Stimulated activated CD8-positive, alpha-beta memory T cell treated with anti-CD3 and anti-CD28 coated beads, Interleukin-12 subunit alpha, Interleukin-12 subunit beta, amount 100 ng/mL, for 1 hour (primary cell): ENCODE measurements at regions not wholly inside any gene's neighbourhood (a gene's known extent, or its start where the extent isn't known, plus 50 kb on each side); places are given as distances from the start of the nearest gene placed in this dataset.

Source experiments
- DNase-seq: peaks from one replicate; pipeline ENCODE4 v3.0.0-alpha.2; 2020; ENCODE audit warnings: low read depth

GRCh38 chr10:10462151-10462941 is 555.3 kb upstream of the CELF2 start:
- no peak for DNase-seq

- no peak for DNase-seq
Measured at GRCh38 chr10:10471758-10472157, 545.9 kb upstream of the CELF2 start.

GRCh38 chr10:10475812-10476211 is 541.9 kb upstream of the CELF2 start:
- no peak for DNase-seq

- no peak for DNase-seq
Measured at GRCh38 chr10:10477844-10478243, 539.8 kb upstream of the CELF2 start.

- DNase-seq, result no peak
Measured at GRCh38 chr10:10479465-10479864, 538.2 kb upstream of the CELF2 start.

GRCh38 chr10:10482613-10483012 is 535.1 kb upstream of the CELF2 start:
- no peak for DNase-seq

GRCh38 chr10:10489076-10489475 is 528.6 kb upstream of the CELF2 start:
- no peak for DNase-seq

GRCh38 chr10:10489805-10490571 is 527.7 kb upstream of the CELF2 start:
- DNase-seq, result no peak

GRCh38 chr10:10490581-10490980 is 527.1 kb upstream of the CELF2 start:
- DNase-seq, result no peak

- no peak for DNase-seq
Measured at GRCh38 chr10:10492420-10492819, 525.3 kb upstream of the CELF2 start.

- DNase-seq, result no peak
Measured at GRCh38 chr10:10493833-10494232, 523.8 kb upstream of the CELF2 start.

GRCh38 chr10:10497245-10497644 is 520.4 kb upstream of the CELF2 start:
- DNase-seq, result no peak

GRCh38 chr10:10498781-10499180 is 518.9 kb upstream of the CELF2 start:
- DNase-seq, result no peak

GRCh38 chr10:10499839-10500238 is 517.8 kb upstream of the CELF2 start:
- no peak for DNase-seq

- no peak for DNase-seq
Measured at GRCh38 chr10:10500937-10501336, 516.7 kb upstream of the CELF2 start.

- DNase-seq, result no peak
Measured at GRCh38 chr10:10503772-10504171, 513.9 kb upstream of the CELF2 start.

- DNase-seq, result no peak
Measured at GRCh38 chr10:10508211-10508610, 509.5 kb upstream of the CELF2 start.

GRCh38 chr10:10510179-10510578 is 507.5 kb upstream of the CELF2 start:
- DNase-seq, result no peak

GRCh38 chr10:10513067-10513466 is 504.6 kb upstream of the CELF2 start:
- DNase-seq, result no peak

GRCh38 chr10:10513898-10514297 is 503.8 kb upstream of the CELF2 start:
- DNase-seq, result no peak

- DNase-seq, result no peak
Measured at GRCh38 chr10:10514797-10515196, 502.9 kb upstream of the CELF2 start.

GRCh38 chr10:10515479-10516204 is 502.0 kb upstream of the CELF2 start:
- DNase-seq, result no peak
